HUES6 (cell line): ENCODE measurements at regions not wholly inside any gene's neighbourhood (a gene's known extent, or its start where the extent isn't known, plus 50 kb on each side); places are given as distances from the start of the nearest gene placed in this dataset.

ENCODE experiments used
- H3K27ac ChIP-seq: 2 replicates; pipeline ENCODE4 v1.7.0; 2013; ENCODE audit warnings: low read depth, mild to moderate bottlenecking, low read length, inconsistent platforms
- H3K27me3 ChIP-seq: 2 replicates; pipeline ENCODE4 v1.6.1; 2013; ENCODE audit warnings: low read length; ENCODE audit not compliant: control insufficient read depth, insufficient read depth
- H3K36me3 ChIP-seq: 2 replicates; pipeline ENCODE4 v1.6.1; 2013; ENCODE audit warnings: low read length; ENCODE audit not compliant: control insufficient read depth, insufficient read depth
- H3K4me1 ChIP-seq: 2 replicates; pipeline ENCODE4 v1.6.1; 2013; ENCODE audit warnings: low read length; ENCODE audit not compliant: control insufficient read depth, insufficient read depth
- H3K4me3 ChIP-seq: 2 replicates; pipeline ENCODE4 v1.5.1; 2013; ENCODE audit warnings: low read depth, low read length
- H3K9ac ChIP-seq: one replicate; pipeline ENCODE4 v1.6.1; 2013; ENCODE audit warnings: mild to moderate bottlenecking, low read length
- H3K9me3 ChIP-seq: 2 replicates; pipeline ENCODE4 v1.6.1; 2013; ENCODE audit warnings: low read depth, low read length; ENCODE audit not compliant: control insufficient read depth, insufficient read depth

- H3K4me3 ChIP-seq = no peak overlapping the region
- no peaks in the 10 kb centered on the region for H3K27me3 ChIP-seq
- H3K9ac ChIP-seq = no peak overlapping the region
- no peaks in the 10 kb centered on the region for H3K9me3 ChIP-seq
- H3K27ac ChIP-seq = no peak overlapping the region
- H3K36me3 ChIP-seq = no peaks in the 10 kb centered on the region
- peaks cover 13% of the 10 kb centered on the region for H3K4me1 ChIP-seq
Observed at GRCh38 chr2:66803726-66804125, 368.8 kb downstream of the MEIS1 start.

- H3K4me3 ChIP-seq = no peak overlapping the region
- H3K9me3 ChIP-seq = no peaks in the 10 kb centered on the region
- H3K27me3 ChIP-seq = no peaks in the 10 kb centered on the region
- no peak overlapping the region for H3K27ac ChIP-seq
- no peaks in the 10 kb centered on the region for H3K36me3 ChIP-seq
- no peak overlapping the region for H3K9ac ChIP-seq
- H3K4me1 ChIP-seq = peaks cover 13% of the 10 kb centered on the region
Observed at GRCh38 chr2:66805016-66805865, 370.3 kb downstream of the MEIS1 start.

DNA sequence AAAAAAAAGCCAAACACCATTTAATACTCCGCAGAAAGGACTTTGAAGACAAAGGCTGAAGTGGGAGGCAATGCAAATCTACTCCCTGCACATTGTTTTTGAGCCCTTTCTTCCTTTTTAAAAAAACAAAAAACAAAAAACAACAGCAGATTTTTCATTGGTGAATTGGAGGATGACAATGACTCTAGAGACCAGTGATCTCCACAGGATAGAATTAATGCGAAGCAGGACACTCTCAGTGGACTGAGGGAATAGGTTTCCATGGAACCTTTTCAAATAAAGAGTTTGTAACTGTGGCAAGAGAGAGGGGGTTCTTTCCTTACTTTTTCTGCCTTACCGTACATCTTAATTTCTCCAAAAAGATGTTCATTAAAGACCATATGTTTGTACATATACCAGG lies 371.0 kb downstream of the MEIS1 start:
- no peaks in the 10 kb centered on the region for H3K36me3 ChIP-seq
- H3K27me3 ChIP-seq = no peaks in the 10 kb centered on the region
- H3K9ac ChIP-seq = no peak overlapping the region
- H3K27ac ChIP-seq = no peak overlapping the region
- no peak overlapping the region for H3K4me3 ChIP-seq
- no peaks in the 10 kb centered on the region for H3K9me3 ChIP-seq
- peaks cover 13% of the 10 kb centered on the region for H3K4me1 ChIP-seq

DNA sequence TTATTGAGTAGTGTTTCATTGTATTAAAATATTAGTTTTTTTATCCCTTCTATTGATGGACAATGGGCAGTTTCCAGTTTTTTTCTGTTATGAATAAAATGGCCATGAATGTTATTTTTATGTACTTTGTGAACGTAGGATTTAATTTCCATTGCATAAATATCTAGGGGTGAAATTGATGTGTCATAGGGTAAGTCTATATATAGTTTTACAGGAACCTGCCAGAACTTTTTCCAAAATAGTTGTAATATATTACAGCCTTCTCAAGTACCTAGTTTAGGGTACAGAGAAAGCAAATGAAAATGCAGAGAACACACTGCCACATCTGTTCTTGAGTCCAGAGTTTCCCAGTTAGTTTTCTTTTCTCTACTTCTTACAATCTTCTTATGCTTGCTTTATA lies 378.6 kb downstream of the MEIS1 start:
- Histone ChIP-seq H3K27me3 (no peaks in the 10 kb centered on the region; the same call in 1 of the 2 replicates), H3K9ac (no peak overlapping the region), H3K4me3 (no peak overlapping the region), H3K36me3 (no peaks in the 10 kb centered on the region), H3K4me1 (no peaks in the 10 kb centered on the region), H3K27ac (no peak overlapping the region), H3K9me3 (peaks cover 1% of the 10 kb centered on the region; the same call in 1 of the 2 replicates)

DNA sequence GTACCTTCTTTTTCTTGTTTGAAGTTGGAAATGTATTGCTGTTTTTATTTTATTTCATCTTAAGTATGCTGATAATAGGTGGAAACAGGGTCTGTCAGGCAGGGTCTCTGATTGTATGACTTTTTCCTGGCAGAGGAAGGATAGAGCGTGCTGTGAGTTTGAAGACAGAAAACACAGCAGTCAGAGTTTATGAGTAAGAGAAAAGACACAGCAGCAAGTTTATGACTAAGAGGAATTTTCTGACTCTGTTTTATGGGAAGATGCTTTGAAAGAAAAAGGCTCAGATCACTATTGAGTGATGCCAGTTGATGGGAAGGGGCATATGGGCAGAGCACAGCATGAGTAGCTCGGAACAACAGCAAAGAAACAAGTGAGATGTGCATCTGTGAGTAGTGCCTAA lies 379.1 kb downstream of the MEIS1 start:
- peaks cover 6% of the 10 kb centered on the region; the same call in 1 of the 2 replicates for H3K9me3 ChIP-seq
- H3K36me3 ChIP-seq = no peaks in the 10 kb centered on the region
- no peak overlapping the region for H3K27ac ChIP-seq
- H3K4me3 ChIP-seq = no peak overlapping the region
- H3K9ac ChIP-seq = no peak overlapping the region
- no peaks in the 10 kb centered on the region; the same call in 1 of the 2 replicates for H3K27me3 ChIP-seq
- no peaks in the 10 kb centered on the region for H3K4me1 ChIP-seq

DNA sequence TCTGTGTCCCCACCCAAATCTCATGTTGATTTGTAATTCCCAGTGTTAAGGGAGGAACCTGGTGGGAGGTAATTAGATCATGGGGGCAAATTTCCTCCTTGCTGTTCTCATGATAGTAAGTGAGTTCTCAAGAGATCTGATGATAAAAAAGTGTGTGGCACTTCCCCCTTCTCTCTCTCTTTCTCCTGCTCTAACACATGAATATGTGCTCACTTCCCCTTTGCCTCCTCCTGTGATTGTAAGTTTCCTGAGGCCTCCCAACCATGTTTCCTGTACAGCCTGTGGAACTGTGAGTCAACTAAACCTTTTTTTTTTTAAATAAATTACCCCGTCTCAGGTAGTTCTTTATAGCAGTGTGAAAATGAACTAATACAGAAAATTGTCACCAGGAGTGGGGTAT lies 380.0 kb downstream of the MEIS1 start:
- Histone ChIP-seq H3K27ac (no peak overlapping the region), H3K9ac (no peak overlapping the region), H3K9me3 (peaks cover 9% of the 10 kb centered on the region; the same call in 1 of the 2 replicates), H3K4me3 (no peak overlapping the region), H3K27me3 (no peaks in the 10 kb centered on the region; the same call in 1 of the 2 replicates), H3K36me3 (no peaks in the 10 kb centered on the region), H3K4me1 (no peaks in the 10 kb centered on the region)

DNA sequence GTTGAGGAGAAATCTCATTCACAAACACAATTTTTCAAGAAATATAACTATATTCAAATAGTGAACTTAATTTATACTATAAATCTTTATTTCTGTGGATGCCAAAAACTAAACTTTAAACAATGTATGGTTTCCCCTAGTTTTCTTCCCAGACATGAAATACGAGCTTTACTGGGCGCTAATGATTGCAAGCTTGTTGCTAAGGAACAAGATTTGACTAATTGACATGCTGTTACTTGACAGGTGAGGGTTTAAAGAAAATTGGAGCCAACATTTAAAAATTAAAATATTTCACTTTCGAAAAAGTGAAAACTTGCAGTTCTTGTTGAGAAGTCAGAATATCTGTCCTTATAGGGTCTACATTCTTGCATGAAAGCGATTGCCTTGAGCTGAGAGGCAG lies 381.0 kb downstream of the MEIS1 start:
- Histone ChIP-seq H3K4me3 (no peak overlapping the region), H3K9me3 (peaks cover 9% of the 10 kb centered on the region; the same call in 1 of the 2 replicates), H3K27ac (no peak overlapping the region), H3K36me3 (no peaks in the 10 kb centered on the region), H3K27me3 (no peaks in the 10 kb centered on the region; the same call in 1 of the 2 replicates), H3K9ac (no peak overlapping the region), H3K4me1 (no peaks in the 10 kb centered on the region)

- H3K4me1 ChIP-seq = no peaks in the 10 kb centered on the region
- H3K27ac ChIP-seq = no peak overlapping the region
- H3K36me3 ChIP-seq = no peaks in the 10 kb centered on the region
- H3K27me3 ChIP-seq = no peaks in the 10 kb centered on the region
- no peak overlapping the region for H3K4me3 ChIP-seq
- H3K9me3 ChIP-seq = peaks cover 9% of the 10 kb centered on the region; the same call in 1 of the 2 replicates
- no peak overlapping the region for H3K9ac ChIP-seq
Observed at GRCh38 chr2:66821168-66821567, 386.2 kb downstream of the MEIS1 start.

DNA sequence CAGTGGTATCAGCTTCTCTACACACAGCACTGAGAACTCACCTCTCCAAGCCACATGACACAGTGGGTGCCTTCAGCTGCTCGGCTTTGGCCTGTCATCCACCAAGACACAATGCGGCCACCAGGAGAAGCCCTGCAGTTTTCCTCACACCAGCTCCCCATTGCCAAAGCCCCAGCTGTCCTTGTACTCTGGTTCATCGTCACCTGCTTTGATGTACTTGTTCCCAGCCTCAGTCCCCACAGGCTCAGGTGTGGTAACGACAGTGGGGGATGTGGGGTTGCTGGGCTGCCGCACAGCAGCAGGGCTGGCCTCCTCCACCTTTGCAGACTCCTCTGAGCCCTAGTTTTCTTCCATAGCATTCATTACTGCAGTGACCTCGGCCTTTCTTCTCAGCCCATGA lies 387.3 kb downstream of the MEIS1 start:
- Histone ChIP-seq H3K27me3 (no peaks in the 10 kb centered on the region), H3K9me3 (peaks cover 9% of the 10 kb centered on the region; the same call in 1 of the 2 replicates), H3K36me3 (no peaks in the 10 kb centered on the region), H3K27ac (no peak overlapping the region), H3K9ac (no peak overlapping the region), H3K4me1 (no peaks in the 10 kb centered on the region), H3K4me3 (no peak overlapping the region)

- Histone ChIP-seq H3K27me3 (no peaks in the 10 kb centered on the region), H3K4me3 (no peak overlapping the region), H3K4me1 (no peaks in the 10 kb centered on the region; the same call in 1 of the 2 replicates), H3K36me3 (no peaks in the 10 kb centered on the region), H3K27ac (no peak overlapping the region), H3K9ac (no peak overlapping the region), H3K9me3 (no peaks in the 10 kb centered on the region)
Observed at GRCh38 chr2:66824926-66825325, 390.0 kb downstream of the MEIS1 start.

DNA sequence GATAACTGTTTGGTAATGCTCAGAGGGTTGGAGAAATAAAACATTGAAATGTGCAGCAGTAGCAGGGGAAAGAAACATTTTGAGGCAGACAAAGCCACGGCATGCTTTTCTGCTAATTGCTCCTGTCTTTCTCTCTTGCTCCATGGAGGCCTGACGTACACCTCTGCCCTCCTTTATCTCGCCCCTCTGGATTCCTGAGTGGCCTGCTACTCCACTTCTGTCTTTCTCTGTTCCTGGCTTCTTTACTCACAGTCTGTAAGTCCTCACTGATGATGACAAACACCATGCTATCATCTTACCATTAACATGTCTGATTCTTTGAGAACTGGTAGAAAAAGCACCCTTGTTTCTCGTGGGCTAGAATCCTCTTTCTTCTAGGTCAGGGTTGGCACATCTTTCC lies 392.9 kb downstream of the MEIS1 start:
- no peak overlapping the region for H3K9ac ChIP-seq

More for the DNA sequence above, 392.9 kb downstream of the MEIS1 start:
- no peaks in the 10 kb centered on the region for H3K9me3 ChIP-seq
- no peak overlapping the region for H3K27ac ChIP-seq
- H3K4me3 ChIP-seq = no peak overlapping the region
- H3K36me3 ChIP-seq = no peaks in the 10 kb centered on the region
- H3K27me3 ChIP-seq = no peaks in the 10 kb centered on the region
- no peaks in the 10 kb centered on the region; the same call in 1 of the 2 replicates for H3K4me1 ChIP-seq
